HepG2 (cell line): ENCODE measurements at regions not wholly inside any gene's neighbourhood (a gene's known extent, or its start where the extent isn't known, plus 50 kb on each side); places are given as distances from the start of the nearest gene placed in this dataset.

ENCODE experiments used
- ATAC-seq: fragments of 200-7000 bp; cut with Tn5 transposase; 3 replicates; pipeline ENCODE4 v1.9.1; 2020; ENCODE audit warnings: mild to moderate bottlenecking, moderate library complexity
- BruUV-seq: library from RNA; stranded (reverse); fragments of 400-500 nt; replicated peaks from 2 replicates; lab custom pipeline; 2021; lab: Mats Ljungman, UMichigan
- CTCF ChIA-PET: fragments of 300-600 bp; formaldehyde crosslinking; extraction: SDS; loops from one replicate; lab custom pipeline; 2021; ENCODE audit warnings: low total read pairs, inconsistent platforms, low intra/inter-chr PET ratio; lab: Yijun Ruan, JAX
- POLR2A ChIA-PET: fragments of 350-600 bp; sonication (Branson Sonifier 250); formaldehyde crosslinking; loops from one replicate; lab custom pipeline; 2020; ENCODE audit warnings: antibody characterized with exemption, inconsistent platforms; lab: Yijun Ruan, JAX
- DNase-seq: peaks from one replicate; pipeline ENCODE4 v3.0.0-alpha.2; 2015; ENCODE audit warnings: low spot score
- FAIRE-seq: peaks from 3 replicates; lab custom pipeline; 2011; peaks lifted over from hg19 to GRCh38; lab: Jason Lieb, UNC
- H2AFZ ChIP-seq: one replicate; pipeline ENCODE4 v1.6.1; 2011; ENCODE audit warnings: low read length, inconsistent platforms
- H3K27ac ChIP-seq: fragments of 300-600 bp; 3 replicates; pipeline ENCODE4 v1.8.0; 2011; ENCODE audit warnings: mixed run types, mild to moderate bottlenecking, mixed read lengths, low read length, inconsistent platforms; ENCODE audit not compliant: insufficient read depth; ENCODE audit errors: extremely low read length
- H3K27me3 ChIP-seq, 2 experiments: fragments of 200-600 bp in 1 of 2; 2 replicates in 1 of 2; 3 replicates in 1 of 2; pipeline versions ENCODE4 v1.6.0 to v1.8.0; 2011; ENCODE audit warnings: low read length in 2 of 2, mild to moderate bottlenecking in 2 of 2, moderate library complexity in 2 of 2, inconsistent platforms in 1 of 2; ENCODE audit not compliant: insufficient read depth in 2 of 2, control insufficient read depth in 1 of 2
- H3K36me3 ChIP-seq, 2 experiments: fragments of 200-600 bp in 1 of 2; replicated peaks in 1 of 2; 2 replicates in 1 of 2; 3 replicates in 1 of 2; pipeline versions ENCODE4 v1.5.1 to v1.8.0; 2011; ENCODE audit warnings: low read length in 2 of 2, inconsistent platforms in 1 of 2; ENCODE audit not compliant: insufficient read depth in 2 of 2, control insufficient read depth in 1 of 2
- H3K4me1 ChIP-seq: 2 replicates; pipeline ENCODE4 v1.5.1; 2012; ENCODE audit warnings: low read length, inconsistent platforms; ENCODE audit not compliant: insufficient read depth
- H3K4me2 ChIP-seq: 2 replicates; pipeline ENCODE4 v1.6.0; 2011; ENCODE audit warnings: low read depth, low read length, inconsistent platforms
- H3K4me3 ChIP-seq, 3 experiments: fragments of 200-600 bp in 1 of 3; sonication (generic), shearing (Covaris generic) in 1 of 3; replicated peaks in 1 of 3; 2 replicates each; pipeline ENCODE4 v1.5.1; 2011 to 2016; ENCODE audit warnings: low read length in 3 of 3, inconsistent platforms in 2 of 3, low read depth in 2 of 3, mild to moderate bottlenecking in 2 of 3, control low read depth in 1 of 3, mixed read lengths in 1 of 3; ENCODE audit not compliant: insufficient read depth in 1 of 3
- H3K79me2 ChIP-seq: one replicate; pipeline ENCODE4 v1.6.1; 2011; ENCODE audit warnings: low read length, inconsistent platforms; ENCODE audit not compliant: insufficient read depth
- H3K9ac ChIP-seq: 2 replicates; pipeline ENCODE4 v1.6.0; 2011; ENCODE audit warnings: mild to moderate bottlenecking, low read depth, low read length, inconsistent platforms; ENCODE audit not compliant: insufficient read depth
- H3K9me3 ChIP-seq: 2 replicates; pipeline ENCODE4 v1.5.1; 2012; ENCODE audit warnings: mild to moderate bottlenecking, low read length
- H4K20me1 ChIP-seq: 2 replicates; pipeline ENCODE4 v1.6.0; 2011; ENCODE audit warnings: inconsistent platforms, mild to moderate bottlenecking, low read length, moderate library complexity; ENCODE audit not compliant: insufficient read depth
- ZNF737 ChIP-seq: sonication (generic); formaldehyde crosslinking; IDR thresholded peaks from 2 replicates; pipeline ENCODE4 v1.5.0; 2020; ENCODE audit warnings: missing genetic modification reagents, mild to moderate bottlenecking, borderline replicate concordance
- ZNF740 ChIP-seq: sonication (generic); formaldehyde crosslinking; IDR thresholded peaks from 2 replicates; pipeline ENCODE4 v1.4.0; 2020; ENCODE audit warnings: missing genetic modification reagents
- whole genome bisulfite sequencing: methylation state at CpG from one replicate; pipeline ENCODE4 v1.1.6; 2017; ENCODE audit warnings: low lambda C conversion rate; 5-methylcytosine and 5-hydroxymethylcytosine counted together
- in situ Hi-C: cut with HindIII; loops from 2 replicates; pipeline ENCODE4 v1.10.0; 2017; ENCODE audit warnings: low pct_unique_long_range_greater_than_20kb; ENCODE audit not compliant: extremely low pct_ligation_motif_present
- intact Hi-C: fragments of 100-400 bp; cut with micrococcal nuclease; formaldehyde crosslinking; loops from one replicate; pipeline ENCODE4 v1.10.0; 2022; ENCODE audit not compliant: unreplicated experiment
- TF ChIP-seq, protein P1 (sequence below): sonication (generic); formaldehyde crosslinking; IDR thresholded peaks from one replicate; pipeline ENCODE4 v1.5.1; 2020; ENCODE audit warnings: mild to moderate bottlenecking, missing genetic modification reagents; ENCODE audit errors: not compliant biosample characterization

DNA sequence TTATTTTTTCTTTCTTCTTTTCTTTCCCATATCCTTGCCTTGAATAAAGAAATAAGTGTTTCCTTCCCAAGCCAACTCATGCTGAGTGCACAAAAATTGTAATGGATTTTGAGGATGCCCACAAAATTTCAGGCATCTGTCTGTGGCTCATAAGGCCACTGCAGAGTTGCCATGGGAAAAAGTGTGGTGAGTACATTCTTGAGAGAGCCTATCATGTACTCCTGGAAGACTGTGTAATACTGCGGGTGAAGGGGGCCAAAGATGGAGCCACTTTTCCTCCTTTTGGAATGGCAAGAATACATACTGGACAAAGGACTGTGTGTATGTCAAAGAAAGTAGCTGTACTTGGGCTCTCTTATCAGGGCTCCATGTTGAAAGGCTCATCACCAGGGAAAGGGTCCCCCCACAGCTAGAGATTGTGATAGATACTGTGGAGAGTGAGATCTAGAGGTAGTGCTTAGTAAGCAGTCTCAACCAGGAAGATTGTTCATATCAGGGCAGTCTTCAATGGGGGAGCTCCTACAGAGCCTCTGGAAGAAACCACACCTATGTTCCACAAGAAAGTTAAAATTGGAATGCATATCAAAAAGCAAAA, 341.6 kb upstream of the KCND2 start:
- no peak for FAIRE-seq
- TF ChIP-seq ZNF737, result no peak
- TF ChIP-seq, protein P1, sequence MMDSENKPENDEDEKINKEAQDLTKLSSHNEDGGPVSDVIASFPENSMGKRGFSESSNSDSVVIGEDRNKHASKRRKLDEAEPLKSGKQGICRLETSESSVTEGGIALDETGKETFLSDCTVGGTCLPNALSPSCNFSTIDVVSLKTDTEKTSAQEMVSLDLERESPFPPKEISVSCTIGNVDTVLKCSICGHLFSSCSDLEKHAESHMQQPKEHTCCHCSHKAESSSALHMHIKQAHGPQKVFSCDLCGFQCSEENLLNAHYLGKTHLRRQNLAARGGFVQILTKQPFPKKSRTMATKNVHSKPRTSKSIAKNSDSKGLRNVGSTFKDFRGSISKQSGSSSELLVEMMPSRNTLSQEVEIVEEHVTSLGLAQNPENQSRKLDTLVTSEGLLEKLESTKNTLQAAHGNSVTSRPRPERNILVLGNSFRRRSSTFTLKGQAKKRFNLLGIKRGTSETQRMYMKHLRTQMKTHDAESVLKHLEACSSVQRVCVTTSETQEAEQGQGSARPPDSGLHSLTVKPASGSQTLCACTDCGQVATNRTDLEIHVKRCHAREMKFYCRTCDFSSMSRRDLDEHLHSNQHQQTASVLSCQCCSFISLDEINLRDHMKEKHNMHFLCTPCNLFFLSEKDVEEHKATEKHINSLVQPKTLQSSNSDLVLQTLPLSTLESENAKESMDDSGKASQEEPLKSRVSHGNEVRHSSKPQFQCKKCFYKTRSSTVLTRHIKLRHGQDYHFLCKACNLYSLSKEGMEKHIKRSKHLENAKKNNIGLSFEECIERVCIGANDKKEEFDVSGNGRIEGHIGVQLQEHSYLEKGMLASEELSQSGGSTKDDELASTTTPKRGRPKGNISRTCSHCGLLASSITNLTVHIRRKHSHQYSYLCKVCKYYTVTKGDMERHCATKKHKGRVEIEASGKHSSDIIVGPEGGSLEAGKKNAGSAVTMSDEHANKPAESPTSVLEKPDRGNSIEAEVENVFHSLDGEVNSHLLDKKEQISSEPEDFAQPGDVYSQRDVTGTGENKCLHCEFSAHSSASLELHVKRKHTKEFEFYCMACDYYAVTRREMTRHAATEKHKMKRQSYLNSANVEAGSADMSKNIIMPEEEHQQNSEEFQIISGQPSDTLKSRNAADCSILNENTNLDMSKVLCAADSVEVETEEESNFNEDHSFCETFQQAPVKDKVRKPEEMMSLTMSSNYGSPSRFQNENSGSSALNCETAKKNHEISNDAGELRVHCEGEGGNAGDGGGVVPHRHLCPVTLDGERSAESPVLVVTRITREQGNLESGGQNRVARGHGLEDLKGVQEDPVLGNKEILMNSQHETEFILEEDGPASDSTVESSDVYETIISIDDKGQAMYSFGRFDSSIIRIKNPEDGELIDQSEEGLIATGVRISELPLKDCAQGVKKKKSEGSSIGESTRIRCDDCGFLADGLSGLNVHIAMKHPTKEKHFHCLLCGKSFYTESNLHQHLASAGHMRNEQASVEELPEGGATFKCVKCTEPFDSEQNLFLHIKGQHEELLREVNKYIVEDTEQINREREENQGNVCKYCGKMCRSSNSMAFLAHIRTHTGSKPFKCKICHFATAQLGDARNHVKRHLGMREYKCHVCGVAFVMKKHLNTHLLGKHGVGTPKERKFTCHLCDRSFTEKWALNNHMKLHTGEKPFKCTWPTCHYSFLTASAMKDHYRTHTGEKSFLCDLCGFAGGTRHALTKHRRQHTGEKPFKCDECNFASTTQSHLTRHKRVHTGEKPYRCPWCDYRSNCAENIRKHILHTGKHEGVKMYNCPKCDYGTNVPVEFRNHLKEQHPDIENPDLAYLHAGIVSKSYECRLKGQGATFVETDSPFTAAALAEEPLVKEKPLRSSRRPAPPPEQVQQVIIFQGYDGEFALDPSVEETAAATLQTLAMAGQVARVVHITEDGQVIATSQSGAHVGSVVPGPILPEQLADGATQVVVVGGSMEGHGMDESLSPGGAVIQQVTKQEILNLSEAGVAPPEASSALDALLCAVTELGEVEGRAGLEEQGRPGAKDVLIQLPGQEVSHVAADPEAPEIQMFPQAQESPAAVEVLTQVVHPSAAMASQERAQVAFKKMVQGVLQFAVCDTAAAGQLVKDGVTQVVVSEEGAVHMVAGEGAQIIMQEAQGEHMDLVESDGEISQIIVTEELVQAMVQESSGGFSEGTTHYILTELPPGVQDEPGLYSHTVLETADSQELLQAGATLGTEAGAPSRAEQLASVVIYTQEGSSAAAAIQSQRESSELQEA (CRISPR knock-in tag), result no peak
- TF ChIP-seq ZNF740 (CRISPR knock-in tag), result no peak
- TF ChIP-seq, all 625 proteins: peak for 0
- Histone ChIP-seq H3K4me3 (no peak overlapping the region), H3K27ac (no peak overlapping the region), H3K27me3 (no peaks in the 10 kb centered on the region), H4K20me1 (no peaks in the 10 kb centered on the region), H3K4me2 (no peak overlapping the region), H3K36me3 (no peaks in the 10 kb centered on the region), H3K9me3 (no peaks in the 10 kb centered on the region), H2AFZ (no peak overlapping the region), H3K4me1 (no peaks in the 10 kb centered on the region), H3K9ac (no peak overlapping the region), H3K79me2 (no peaks in the 10 kb centered on the region)
- in situ Hi-C loops, result loop anchor here (10.0 kb wide), 1 partner anchor 623 kb away; no protein-coding TSS in a partner anchor
- intact Hi-C loops, result no loop called here
- no TSS peak for BruUV-seq
- ChIA-PET POLR2A (no interaction called here), CTCF (no interaction called here)
- DNase-seq (no peak), ATAC-seq (no peak)
- 0% methylated on average over 1 of the region's 1 CpG for WGBS
